ENCODE measurements at regions not wholly inside any gene's neighbourhood (a gene's known extent, or its start where the extent isn't known, plus 50 kb on each side); places are given as distances from the start of the nearest gene placed in this dataset.

DNA sequence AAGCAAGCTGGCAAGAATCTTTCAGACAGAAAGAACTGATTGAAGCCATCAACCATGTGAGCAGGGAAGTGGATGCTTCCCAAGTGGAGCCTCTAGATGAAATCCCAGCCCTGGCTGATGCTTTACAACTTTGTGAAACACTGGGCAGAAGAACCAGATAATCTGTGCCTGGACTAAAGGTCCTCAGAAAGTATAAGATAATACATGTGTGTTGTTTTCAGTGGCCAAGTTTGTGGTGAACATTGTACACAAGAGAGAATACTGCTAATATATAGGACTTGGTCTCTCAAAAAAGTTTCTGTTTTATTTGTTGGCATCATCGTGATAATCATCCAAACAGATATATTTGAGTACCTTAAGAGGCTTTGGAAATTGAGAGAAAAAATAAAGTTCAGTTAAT is 1367.8 kb upstream of the IGFBP7 start (continued):
- TF ChIP-seq, protein P1, sequence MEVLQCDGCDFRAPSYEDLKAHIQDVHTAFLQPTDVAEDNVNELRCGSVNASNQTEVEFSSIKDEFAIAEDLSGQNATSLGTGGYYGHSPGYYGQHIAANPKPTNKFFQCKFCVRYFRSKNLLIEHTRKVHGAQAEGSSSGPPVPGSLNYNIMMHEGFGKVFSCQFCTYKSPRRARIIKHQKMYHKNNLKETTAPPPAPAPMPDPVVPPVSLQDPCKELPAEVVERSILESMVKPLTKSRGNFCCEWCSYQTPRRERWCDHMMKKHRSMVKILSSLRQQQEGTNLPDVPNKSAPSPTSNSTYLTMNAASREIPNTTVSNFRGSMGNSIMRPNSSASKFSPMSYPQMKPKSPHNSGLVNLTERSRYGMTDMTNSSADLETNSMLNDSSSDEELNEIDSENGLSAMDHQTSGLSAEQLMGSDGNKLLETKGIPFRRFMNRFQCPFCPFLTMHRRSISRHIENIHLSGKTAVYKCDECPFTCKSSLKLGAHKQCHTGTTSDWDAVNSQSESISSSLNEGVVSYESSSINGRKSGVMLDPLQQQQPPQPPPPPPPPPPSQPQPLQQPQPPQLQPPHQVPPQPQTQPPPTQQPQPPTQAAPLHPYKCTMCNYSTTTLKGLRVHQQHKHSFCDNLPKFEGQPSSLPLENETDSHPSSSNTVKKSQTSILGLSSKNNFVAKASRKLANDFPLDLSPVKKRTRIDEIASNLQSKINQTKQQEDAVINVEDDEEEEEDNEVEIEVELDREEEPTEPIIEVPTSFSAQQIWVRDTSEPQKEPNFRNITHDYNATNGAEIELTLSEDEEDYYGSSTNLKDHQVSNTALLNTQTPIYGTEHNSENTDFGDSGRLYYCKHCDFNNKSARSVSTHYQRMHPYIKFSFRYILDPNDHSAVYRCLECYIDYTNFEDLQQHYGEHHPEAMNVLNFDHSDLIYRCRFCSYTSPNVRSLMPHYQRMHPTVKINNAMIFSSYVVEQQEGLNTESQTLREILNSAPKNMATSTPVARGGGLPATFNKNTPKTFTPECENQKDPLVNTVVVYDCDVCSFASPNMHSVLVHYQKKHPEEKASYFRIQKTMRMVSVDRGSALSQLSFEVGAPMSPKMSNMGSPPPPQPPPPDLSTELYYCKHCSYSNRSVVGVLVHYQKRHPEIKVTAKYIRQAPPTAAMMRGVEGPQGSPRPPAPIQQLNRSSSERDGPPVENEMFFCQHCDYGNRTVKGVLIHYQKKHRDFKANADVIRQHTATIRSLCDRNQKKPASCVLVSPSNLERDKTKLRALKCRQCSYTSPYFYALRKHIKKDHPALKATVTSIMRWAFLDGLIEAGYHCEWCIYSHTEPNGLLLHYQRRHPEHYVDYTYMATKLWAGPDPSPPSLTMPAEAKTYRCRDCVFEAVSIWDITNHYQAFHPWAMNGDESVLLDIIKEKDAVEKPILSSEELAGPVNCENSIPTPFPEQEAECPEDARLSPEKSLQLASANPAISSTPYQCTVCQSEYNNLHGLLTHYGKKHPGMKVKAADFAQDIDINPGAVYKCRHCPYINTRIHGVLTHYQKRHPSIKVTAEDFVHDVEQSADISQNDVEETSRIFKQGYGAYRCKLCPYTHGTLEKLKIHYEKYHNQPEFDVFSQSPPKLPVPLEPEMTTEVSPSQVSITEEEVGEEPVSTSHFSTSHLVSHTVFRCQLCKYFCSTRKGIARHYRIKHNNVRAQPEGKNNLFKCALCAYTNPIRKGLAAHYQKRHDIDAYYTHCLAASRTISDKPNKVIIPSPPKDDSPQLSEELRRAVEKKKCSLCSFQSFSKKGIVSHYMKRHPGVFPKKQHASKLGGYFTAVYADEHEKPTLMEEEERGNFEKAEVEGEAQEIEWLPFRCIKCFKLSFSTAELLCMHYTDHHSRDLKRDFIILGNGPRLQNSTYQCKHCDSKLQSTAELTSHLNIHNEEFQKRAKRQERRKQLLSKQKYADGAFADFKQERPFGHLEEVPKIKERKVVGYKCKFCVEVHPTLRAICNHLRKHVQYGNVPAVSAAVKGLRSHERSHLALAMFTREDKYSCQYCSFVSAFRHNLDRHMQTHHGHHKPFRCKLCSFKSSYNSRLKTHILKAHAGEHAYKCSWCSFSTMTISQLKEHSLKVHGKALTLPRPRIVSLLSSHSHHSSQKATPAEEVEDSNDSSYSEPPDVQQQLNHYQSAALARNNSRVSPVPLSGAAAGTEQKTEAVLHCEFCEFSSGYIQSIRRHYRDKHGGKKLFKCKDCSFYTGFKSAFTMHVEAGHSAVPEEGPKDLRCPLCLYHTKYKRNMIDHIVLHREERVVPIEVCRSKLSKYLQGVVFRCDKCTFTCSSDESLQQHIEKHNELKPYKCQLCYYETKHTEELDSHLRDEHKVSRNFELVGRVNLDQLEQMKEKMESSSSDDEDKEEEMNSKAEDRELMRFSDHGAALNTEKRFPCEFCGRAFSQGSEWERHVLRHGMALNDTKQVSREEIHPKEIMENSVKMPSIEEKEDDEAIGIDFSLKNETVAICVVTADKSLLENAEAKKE (CRISPR knock-in tag; IDR thresholded peaks at IDR 0.05): no peak
- no peak for TF ChIP-seq NANOG (IDR thresholded peaks at IDR 0.05; ENCODE audit: borderline replicate concordance)
- TF ChIP-seq ZNF331 (CRISPR knock-in tag; IDR thresholded peaks at IDR 0.05; ENCODE audit: low read depth): no peak
- no peak for TF ChIP-seq CREB1 (CRISPR knock-in tag; IDR thresholded peaks at IDR 0.05; ENCODE audit: low read depth)
- no peak for TF ChIP-seq POLR2AphosphoS5 (IDR thresholded peaks at IDR 0.05; ENCODE audit: low read depth)
- TF ChIP-seq EZH2 (IDR thresholded peaks at IDR 0.05; ENCODE audit: low read depth, unreplicated experiment): no peak
- TF ChIP-seq ZNF114 (CRISPR knock-in tag; IDR thresholded peaks at IDR 0.05): no peak
- TF ChIP-seq, protein P2, sequence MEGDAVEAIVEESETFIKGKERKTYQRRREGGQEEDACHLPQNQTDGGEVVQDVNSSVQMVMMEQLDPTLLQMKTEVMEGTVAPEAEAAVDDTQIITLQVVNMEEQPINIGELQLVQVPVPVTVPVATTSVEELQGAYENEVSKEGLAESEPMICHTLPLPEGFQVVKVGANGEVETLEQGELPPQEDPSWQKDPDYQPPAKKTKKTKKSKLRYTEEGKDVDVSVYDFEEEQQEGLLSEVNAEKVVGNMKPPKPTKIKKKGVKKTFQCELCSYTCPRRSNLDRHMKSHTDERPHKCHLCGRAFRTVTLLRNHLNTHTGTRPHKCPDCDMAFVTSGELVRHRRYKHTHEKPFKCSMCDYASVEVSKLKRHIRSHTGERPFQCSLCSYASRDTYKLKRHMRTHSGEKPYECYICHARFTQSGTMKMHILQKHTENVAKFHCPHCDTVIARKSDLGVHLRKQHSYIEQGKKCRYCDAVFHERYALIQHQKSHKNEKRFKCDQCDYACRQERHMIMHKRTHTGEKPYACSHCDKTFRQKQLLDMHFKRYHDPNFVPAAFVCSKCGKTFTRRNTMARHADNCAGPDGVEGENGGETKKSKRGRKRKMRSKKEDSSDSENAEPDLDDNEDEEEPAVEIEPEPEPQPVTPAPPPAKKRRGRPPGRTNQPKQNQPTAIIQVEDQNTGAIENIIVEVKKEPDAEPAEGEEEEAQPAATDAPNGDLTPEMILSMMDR (conservative IDR thresholded peaks at IDR 0.05; ENCODE audit: low read depth in 2 of 2): no peak
- TF ChIP-seq, protein P3, sequence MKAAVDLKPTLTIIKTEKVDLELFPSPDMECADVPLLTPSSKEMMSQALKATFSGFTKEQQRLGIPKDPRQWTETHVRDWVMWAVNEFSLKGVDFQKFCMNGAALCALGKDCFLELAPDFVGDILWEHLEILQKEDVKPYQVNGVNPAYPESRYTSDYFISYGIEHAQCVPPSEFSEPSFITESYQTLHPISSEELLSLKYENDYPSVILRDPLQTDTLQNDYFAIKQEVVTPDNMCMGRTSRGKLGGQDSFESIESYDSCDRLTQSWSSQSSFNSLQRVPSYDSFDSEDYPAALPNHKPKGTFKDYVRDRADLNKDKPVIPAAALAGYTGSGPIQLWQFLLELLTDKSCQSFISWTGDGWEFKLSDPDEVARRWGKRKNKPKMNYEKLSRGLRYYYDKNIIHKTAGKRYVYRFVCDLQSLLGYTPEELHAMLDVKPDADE (IDR thresholded peaks at IDR 0.05): no peak
- no peak for TF ChIP-seq EZH2phosphoT487 (IDR thresholded peaks at IDR 0.05; ENCODE audit: unreplicated experiment)

All from GM23338 (cell line).